ENCODE measurements at regions not wholly inside any gene's neighbourhood (a gene's known extent, or its start where the extent isn't known, plus 50 kb on each side); places are given as distances from the start of the nearest gene placed in this dataset.

GRCh38 chr9:119907056-119907455 is 537.8 kb upstream of the BRINP1 start:
- no peak overlapping the region for H3K14ac ChIP-seq (ENCODE audit: insufficient read depth, low read length)
- WGBS (ENCODE audit: extremely low coverage, insufficient read length, low lambda C conversion rate), result no CpG with 5 or more reads among the region's 1 CpG
- no peak for TF ChIP-seq CTCF (conservative IDR thresholded peaks at IDR 0.05)
- Mint-ChIP-seq H3K27me3 (ENCODE audit: low read depth) (no peaks in the 10 kb centered on the region), H3K4me1 (peaks cover 12 to 13% of the 10 kb centered on the region in 2 experiments), H3K9me3 (peaks cover 10 to 12% of the 10 kb centered on the region in 2 experiments), H3K4me3 (no peak overlapping the region), H3K36me3 (ENCODE audit: insufficient read depth in 1 of 3, low read depth in 3 of 3) (peaks cover 0 to 10% (median 7%) of the 10 kb centered on the region in 3 experiments; a peak in 6 of 7 replicates), H3K27ac (no peak overlapping the region)
- no peak overlapping the region for H2BK20ac ChIP-seq (ENCODE audit: low read depth, low read length, poor library complexity, severe bottlenecking)
- H4K5ac ChIP-seq (ENCODE audit: insufficient read length, low read depth, low read length), result no peak overlapping the region
- H3K9me3 ChIP-seq (ENCODE audit: control insufficient read depth, low read depth, low read length), result peaks cover 11% of the 10 kb centered on the region
- no peak overlapping the region for H2BK12ac ChIP-seq (ENCODE audit: insufficient read length, low read depth, low read length)
- H2AFZ ChIP-seq (ENCODE audit: low read length), result no peak overlapping the region
- no peaks in the 10 kb centered on the region for H4K20me1 ChIP-seq (ENCODE audit: control insufficient read depth, insufficient read depth, insufficient read length)
- no peak overlapping the region for H3K18ac ChIP-seq (ENCODE audit: insufficient read length, low read depth, low read length)
- H3K27ac ChIP-seq (ENCODE audit: insufficient read length, low read depth, low read length), result no peak overlapping the region
- H3K79me2 ChIP-seq (ENCODE audit: insufficient read depth, low read length), result no peaks in the 10 kb centered on the region
- no peak overlapping the region for H2BK5ac ChIP-seq (ENCODE audit: insufficient read length, low read length)
- no peak overlapping the region for H4K91ac ChIP-seq (ENCODE audit: insufficient read length, low read depth, low read length)
- no peaks in the 10 kb centered on the region for H3K23me2 ChIP-seq (ENCODE audit: insufficient read length, low read depth, low read length, poor library complexity, severe bottlenecking)
- no peak overlapping the region for H3K4ac ChIP-seq (ENCODE audit: low read depth, low read length)
- no peaks in the 10 kb centered on the region for H3K79me1 ChIP-seq (ENCODE audit: insufficient read depth, low read depth, low read length, poor library complexity, severe bottlenecking)
- H3T11ph ChIP-seq (ENCODE audit: low read length), result no peak overlapping the region
- no peaks in the 10 kb centered on the region for H3K4me1 ChIP-seq (ENCODE audit: insufficient read depth, low read length)
- H3K23ac ChIP-seq (ENCODE audit: insufficient read length, low read depth, low read length), result no peak overlapping the region
- no peak overlapping the region for H2BK15ac ChIP-seq (ENCODE audit: low read depth, low read length)
- no peak overlapping the region for H2AK5ac ChIP-seq (ENCODE audit: insufficient read length, low read length)
- no peak overlapping the region for H3K56ac ChIP-seq (ENCODE audit: insufficient read length, low read depth, low read length)
- no peak for DNase-seq
- no peak overlapping the region for H2BK120ac ChIP-seq (ENCODE audit: low read depth, low read length, poor library complexity, severe bottlenecking)
- no peaks in the 10 kb centered on the region for H3K27me3 ChIP-seq (ENCODE audit: insufficient read depth, low read length)
- no peak overlapping the region for H4K8ac ChIP-seq (replicated peaks; ENCODE audit: insufficient read length, low read depth, low read length)
- H3K9ac ChIP-seq (ENCODE audit: extremely low read depth, insufficient read length, low read length), result no peak overlapping the region
- no peak overlapping the region for H3K4me2 ChIP-seq (ENCODE audit: insufficient read depth, insufficient read length, low read length)

Data from H9 (cell line).